H1 (cell line): ENCODE measurements at regions not wholly inside any gene's neighbourhood (a gene's known extent, or its start where the extent isn't known, plus 50 kb on each side); places are given as distances from the start of the nearest gene placed in this dataset.

Experiments
- CTCF ChIA-PET: fragments of 300-600 bp; sonication (Branson Sonifier 250); formaldehyde crosslinking; loops from one replicate; lab custom pipeline; 2021; ENCODE audit not compliant: partially characterized antibody; lab: Charles Lee
- POLR2A ChIA-PET: fragments of 300-600 bp; sonication (Branson Sonifier 250); formaldehyde crosslinking; loops from one replicate; lab custom pipeline; 2021; ENCODE audit warnings: inconsistent platforms; ENCODE audit not compliant: partially characterized antibody; lab: Charles Lee
- DNase-seq, 2 experiments: peaks; one replicate each; pipeline versions ENCODE4 v3.0.0 to v3.0.0-alpha.2; 2010 to 2022; ENCODE audit warnings: low spot score in 2 of 2, low read depth in 1 of 2, mixed read lengths in 1 of 2
- FAIRE-seq: peaks from 2 replicates; lab custom pipeline; 2011; peaks lifted over from hg19 to GRCh38; lab: Jason Lieb, UNC
- H2AFZ ChIP-seq: 2 replicates; pipeline ENCODE4 v1.8.1; 2012; ENCODE audit warnings: low read length, inconsistent platforms
- H2AK5ac ChIP-seq: 2 replicates; pipeline ENCODE4 v1.6.1; 2013; ENCODE audit warnings: low read depth, low read length
- H2BK120ac ChIP-seq: replicated peaks from 2 replicates; pipeline ENCODE3; 2013; ENCODE audit warnings: low read depth, low read length, inconsistent platforms
- H2BK12ac ChIP-seq: 2 replicates; pipeline ENCODE4 v1.6.1; 2013; ENCODE audit warnings: low read depth, low read length
- H2BK15ac ChIP-seq: 2 replicates; pipeline ENCODE4 v1.6.1; 2013; ENCODE audit warnings: low read length
- H2BK20ac ChIP-seq: 2 replicates; pipeline ENCODE4 v1.6.1; 2013; ENCODE audit warnings: low read length
- H2BK5ac ChIP-seq: 2 replicates; pipeline ENCODE4 v1.6.1; 2013; ENCODE audit warnings: low read depth, low read length
- H3K14ac ChIP-seq: 2 replicates; pipeline ENCODE4 v1.6.1; 2013; ENCODE audit warnings: inconsistent platforms; ENCODE audit not compliant: insufficient read length
- H3K18ac ChIP-seq: 2 replicates; pipeline ENCODE4 v1.6.1; 2013; ENCODE audit warnings: low read length; ENCODE audit errors: extremely low read depth
- H3K23ac ChIP-seq: 2 replicates; pipeline ENCODE4 v1.6.1; 2013; ENCODE audit warnings: inconsistent platforms; ENCODE audit not compliant: insufficient read length
- H3K23me2 ChIP-seq: 2 replicates; pipeline ENCODE4 v1.6.1; 2013; ENCODE audit warnings: low read depth, low read length
- H3K27ac ChIP-seq: 2 replicates; pipeline ENCODE4 v1.6.1; 2011; ENCODE audit warnings: low read depth, low read length, inconsistent platforms
- H3K27me3 ChIP-seq, 4 experiments: replicated peaks in 1 of 4; 1 replicate in 1 of 4; 2 replicates in 3 of 4; pipeline versions ENCODE4 v1.6.1 to v1.8.1; 2011 to 2013; ENCODE audit warnings: low read length in 3 of 4, mild to moderate bottlenecking in 3 of 4, inconsistent platforms in 2 of 4, mixed read lengths in 2 of 4, moderate library complexity in 1 of 4; ENCODE audit not compliant: control insufficient read depth in 3 of 4, insufficient read depth in 3 of 4; ENCODE audit errors: extremely low read depth in 1 of 4
- H3K36me3 ChIP-seq, 4 experiments: 2 replicates each; pipeline versions ENCODE4 v1.6.1 to v1.8.1; 2011 to 2013; ENCODE audit warnings: mild to moderate bottlenecking in 4 of 4, low read length in 3 of 4, moderate library complexity in 2 of 4, control low read depth in 1 of 4, inconsistent platforms in 1 of 4; ENCODE audit not compliant: insufficient read depth in 4 of 4, control insufficient read depth in 2 of 4
- H3K4ac ChIP-seq: replicated peaks from 2 replicates; pipeline ENCODE3; 2013; ENCODE audit warnings: low read length, low read depth, mixed read lengths, inconsistent platforms; ENCODE audit not compliant: insufficient read length
- H3K4me1 ChIP-seq, 4 experiments: replicated peaks in 1 of 4; 1 replicate in 1 of 4; 2 replicates in 3 of 4; pipeline versions ENCODE4 v1.6.1 to v1.8.1; 2011 to 2013; ENCODE audit warnings: low read length in 3 of 4, inconsistent platforms in 2 of 4, mixed read lengths in 1 of 4; ENCODE audit not compliant: insufficient read depth in 4 of 4, control insufficient read depth in 3 of 4
- H3K4me2 ChIP-seq, 2 experiments: 2 replicates each; pipeline versions ENCODE4 v1.6.1 to v1.8.1; 2011 to 2013; ENCODE audit warnings: low read depth in 2 of 2, low read length in 2 of 2, control low read depth in 1 of 2, inconsistent platforms in 1 of 2, mild to moderate bottlenecking in 1 of 2; ENCODE audit not compliant: insufficient read depth in 1 of 2
- H3K4me3 ChIP-seq, 4 experiments: fragments of 200-600, 300-600 bp in 1 of 4; sonication (generic), shearing (Covaris generic), sonication (Bioruptor Twin) in 1 of 4; 2 replicates each; pipeline versions ENCODE4 v1.5.1 to v1.8.1; 2011 to 2016; ENCODE audit warnings: low read length in 4 of 4, low read depth in 3 of 4, control low read depth in 2 of 4, inconsistent platforms in 2 of 4, mild to moderate bottlenecking in 2 of 4, mixed read lengths in 1 of 4, moderate library complexity in 1 of 4; ENCODE audit not compliant: insufficient read depth in 2 of 4; ENCODE audit errors: extremely low read depth in 1 of 4
- H3K56ac ChIP-seq: replicated peaks from 2 replicates; pipeline ENCODE3; 2013; ENCODE audit warnings: low read depth, mild to moderate bottlenecking, mixed read lengths, low read length, inconsistent platforms; ENCODE audit not compliant: insufficient read length
- H3K79me1 ChIP-seq: 2 replicates; pipeline ENCODE4 v1.6.1; 2013; ENCODE audit warnings: low read depth, low read length, control low read depth
- H3K79me2 ChIP-seq, 2 experiments: 2 replicates each; pipeline versions ENCODE4 v1.6.1 to v1.8.1; 2012 to 2013; ENCODE audit warnings: low read length in 2 of 2, mild to moderate bottlenecking in 2 of 2, inconsistent platforms in 1 of 2; ENCODE audit not compliant: insufficient read depth in 2 of 2, control insufficient read depth in 1 of 2
- H3K9ac ChIP-seq, 4 experiments: replicated peaks in 1 of 4; 1 replicate in 1 of 4; 2 replicates in 3 of 4; pipeline versions ENCODE4 v1.6.1 to v1.8.1; 2011 to 2013; ENCODE audit warnings: low read depth in 3 of 4, low read length in 3 of 4, control low read depth in 2 of 4, mild to moderate bottlenecking in 2 of 4, moderate library complexity in 2 of 4, inconsistent platforms in 1 of 4; ENCODE audit errors: extremely low read depth in 1 of 4
- H3K9me3 ChIP-seq, 2 experiments: 2 replicates each; pipeline versions ENCODE4 v1.6.1 to v1.8.1; 2012 to 2013; ENCODE audit warnings: mild to moderate bottlenecking in 2 of 2, moderate library complexity in 2 of 2, control low read depth in 1 of 2, inconsistent platforms in 1 of 2, low read depth in 1 of 2, low read length in 1 of 2, mixed read lengths in 1 of 2; ENCODE audit not compliant: insufficient read depth in 2 of 2
- H4K20me1 ChIP-seq, 2 experiments: replicated peaks in 1 of 2; 2 replicates each; pipeline versions ENCODE3 to v1.8.1; 2011 to 2013; ENCODE audit warnings: inconsistent platforms in 2 of 2, low read length in 2 of 2, mild to moderate bottlenecking in 1 of 2; ENCODE audit not compliant: insufficient read depth in 2 of 2, control insufficient read depth in 1 of 2
- H4K5ac ChIP-seq: 2 replicates; pipeline ENCODE4 v1.6.1; 2013; ENCODE audit warnings: low read length, low read depth, mixed read lengths, inconsistent platforms; ENCODE audit not compliant: insufficient read length
- H4K8ac ChIP-seq: 2 replicates; pipeline ENCODE4 v1.8.0; 2013; ENCODE audit warnings: mild to moderate bottlenecking, moderate library complexity, low read length, inconsistent platforms; ENCODE audit not compliant: insufficient read depth; ENCODE audit errors: extremely low read depth
- H4K91ac ChIP-seq: replicated peaks from 2 replicates; pipeline ENCODE3; 2013; ENCODE audit warnings: low read length, mixed read lengths, inconsistent platforms; ENCODE audit not compliant: insufficient read length
- SIN3A ChIP-seq, 2 experiments: IDR thresholded peaks in 1 of 2; conservative IDR thresholded peaks in 1 of 2; 2 replicates each; pipeline ENCODE4 v1.6.1; 2011 to 2012; ENCODE audit warnings: low read length in 2 of 2, improper control_type of control experiment in 1 of 2, low read depth in 1 of 2, mild to moderate bottlenecking in 1 of 2
- SIRT6 ChIP-seq: IDR thresholded peaks from one replicate; pipeline ENCODE4 v1.7.1; 2012; ENCODE audit warnings: low read length, inconsistent platforms
- WGBS, 2 experiments: shearing (Covaris generic) in 1 of 2; methylation state at CpG; one replicate each; pipeline versions ENCODE4 v1.1.6 to v1.1.7; 2013 to 2015; ENCODE audit warnings: low lambda C conversion rate in 2 of 2, mixed read lengths in 2 of 2, inconsistent platforms in 1 of 2, low coverage in 1 of 2, missing lambda C conversion rate in 1 of 2; ENCODE audit not compliant: insufficient replicate concordance in 2 of 2, insufficient coverage in 1 of 2, insufficient read length in 1 of 2; ENCODE audit errors: extremely low coverage in 1 of 2, missing lambda C conversion rate in 1 of 2; 5-methylcytosine and 5-hydroxymethylcytosine counted together

- Histone ChIP-seq H4K8ac (no peak overlapping the region), H3K18ac (no peak overlapping the region), H3K14ac (no peak overlapping the region), H4K20me1 (no peaks in the 10 kb centered on the region), H2BK15ac (no peak overlapping the region), H3K56ac (no peak overlapping the region), H3K79me1 (no peaks in the 10 kb centered on the region), H2BK5ac (no peak overlapping the region), H3K23ac (no peak overlapping the region), H2BK12ac (no peak overlapping the region), H3K9me3 (no peaks in the 10 kb centered on the region), H4K5ac (no peak overlapping the region), H4K91ac (no peak overlapping the region), H2BK120ac (no peak overlapping the region), H3K9ac (no peak overlapping the region), H2AK5ac (no peak overlapping the region), H3K4me1 (no peaks in the 10 kb centered on the region; a peak in 1 of 7 replicates), H3K79me2 (no peaks in the 10 kb centered on the region), H3K4ac (no peak overlapping the region), H2AFZ (no peak overlapping the region), H3K23me2 (no peaks in the 10 kb centered on the region), H3K27ac (no peak overlapping the region), H3K27me3 (no peaks in the 10 kb centered on the region), H3K4me3 (no peak overlapping the region), H3K4me2 (no peak overlapping the region), H2BK20ac (no peak overlapping the region), H3K36me3 (no peaks in the 10 kb centered on the region)
- 91% methylated on average over 3 of the region's 3 CpGs; no CpG with 5 or more reads in 1 of the 2 experiments for WGBS, 2 experiments
- FAIRE-seq (no peak), DNase-seq (no peak)
- CTCF ChIA-PET: interaction anchor here (0.7 to 4.5 kb wide), 4 partner anchors 15 to 381 kb away, joined by 3 to 12 read pairs (median 5); no protein-coding TSS in a partner anchor
- POLR2A ChIA-PET: no interaction called here
- TF ChIP-seq SIRT6 (no peak), SIN3A (conservative IDR thresholded peaks at IDR 0.05 in 1 of 2, IDR thresholded peaks at IDR 0.05 in 1 of 2; ENCODE audit: low read depth in 1 of 2, low read length in 2 of 2) (no peak)
Observed at GRCh38 chr12:46958053-46958452, 121.4 kb upstream of the PCED1B start.
